NCI-H128 (cell line): ENCODE measurements at regions not wholly inside any gene's neighbourhood (a gene's known extent, or its start where the extent isn't known, plus 50 kb on each side); places are given as distances from the start of the nearest gene placed in this dataset.

ENCODE experiments used
- DNase-seq: peaks from one replicate; lab custom pipeline; 2025; ENCODE audit not compliant: unreplicated experiment; lab: John Stamatoyannopoulos, UW

DNA sequence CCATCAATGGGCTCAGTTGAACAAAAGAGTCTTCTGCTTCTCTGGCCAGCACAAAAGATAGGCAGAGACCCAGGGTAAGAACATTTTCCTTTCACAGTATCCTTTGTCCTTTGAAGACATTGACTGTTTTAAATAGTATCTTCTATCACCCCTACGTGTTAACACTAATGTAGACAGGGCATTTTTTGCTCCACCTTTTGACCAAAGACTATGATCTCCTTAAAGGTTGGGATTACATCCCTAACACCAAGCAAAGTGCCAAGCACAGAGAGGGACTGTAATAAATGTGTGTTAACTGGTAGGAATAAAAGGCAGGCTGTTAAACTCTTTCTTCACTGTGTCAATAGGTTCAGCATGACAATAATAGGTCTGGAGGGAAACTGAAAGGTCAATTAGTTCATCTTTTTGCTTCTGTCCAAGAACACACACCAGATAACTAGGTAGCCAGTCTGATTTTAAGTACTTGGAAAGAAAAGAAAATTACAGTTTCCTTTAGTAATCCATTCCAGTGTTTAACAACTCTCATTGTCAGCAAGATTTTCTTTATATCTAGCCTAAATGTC lies 63.6 kb upstream of the NOX3 start:
- DNase-seq: no peak

DNA sequence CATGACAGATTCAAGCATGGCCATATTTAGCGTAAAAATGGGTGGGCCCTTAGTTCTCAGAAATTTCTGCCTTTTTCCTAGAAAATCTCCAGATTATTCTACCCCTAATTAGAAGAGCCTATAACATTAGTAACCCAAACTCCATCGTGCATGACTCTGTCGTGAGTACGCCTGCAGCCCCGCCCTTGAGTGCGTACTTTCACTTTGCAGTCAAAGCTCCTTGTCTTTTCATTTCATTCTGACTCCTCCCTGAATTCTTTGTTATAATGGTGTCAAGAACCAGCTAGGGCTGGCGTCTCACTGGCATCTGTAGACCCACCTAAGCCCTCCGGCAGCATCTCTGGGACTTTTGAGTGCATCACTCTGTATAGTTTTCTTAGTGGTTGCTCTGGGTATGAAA lies 61.7 kb upstream of the NOX3 start:
- DNase-seq: no peak

DNA sequence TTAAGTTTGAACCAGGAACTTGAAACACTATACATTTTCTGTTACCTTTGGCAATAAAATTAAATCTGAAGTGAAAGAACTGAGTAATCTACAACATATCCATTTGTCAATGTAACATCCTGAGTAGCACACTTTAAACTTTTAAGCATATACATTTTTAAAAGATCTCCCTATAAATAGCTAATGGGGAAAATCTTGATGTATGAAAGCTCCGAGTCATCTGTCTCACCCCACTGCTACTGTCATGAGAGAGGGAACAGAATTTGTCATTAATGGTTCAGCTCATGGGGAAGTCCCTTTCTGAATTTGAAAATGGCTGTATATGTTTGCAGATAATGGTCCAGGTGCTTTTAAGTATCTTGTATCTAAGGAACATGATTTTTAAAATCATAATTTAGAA lies 55.2 kb upstream of the NOX3 start:
- no peak for DNase-seq

DNA sequence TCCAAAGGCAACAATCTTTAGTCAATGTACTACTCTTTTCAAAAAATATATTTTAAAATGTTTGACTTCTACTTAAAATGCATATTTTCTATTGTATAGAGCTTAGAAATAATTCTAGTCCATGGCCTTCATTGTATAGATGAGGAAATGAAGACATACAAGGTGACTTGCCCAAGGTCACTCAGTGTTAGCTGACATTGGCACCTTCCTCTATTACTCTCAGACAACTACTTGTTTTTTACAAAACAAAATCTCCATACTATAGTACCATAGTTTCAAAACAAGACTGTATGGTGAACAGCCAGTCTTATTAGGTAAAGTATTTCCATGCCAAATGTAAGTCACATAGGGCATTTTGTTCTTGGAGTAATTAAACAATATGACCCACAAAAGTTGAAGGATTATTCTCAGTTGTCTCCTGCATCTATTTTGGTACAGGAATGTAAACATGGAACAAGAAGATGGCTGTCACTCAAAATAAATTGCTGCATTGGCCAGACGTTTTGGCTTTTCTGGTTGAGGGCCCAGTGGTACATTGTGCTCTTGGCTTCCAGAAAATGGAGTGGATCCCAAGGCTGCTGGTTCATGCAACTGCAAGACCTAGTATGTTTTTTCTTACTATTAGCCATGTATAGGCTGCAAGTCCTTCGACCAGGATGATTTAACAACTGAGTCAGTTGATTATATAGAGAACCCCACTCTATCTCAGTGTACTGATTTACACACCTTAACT lies 54.3 kb upstream of the NOX3 start:
- DNase-seq: no peak

DNA sequence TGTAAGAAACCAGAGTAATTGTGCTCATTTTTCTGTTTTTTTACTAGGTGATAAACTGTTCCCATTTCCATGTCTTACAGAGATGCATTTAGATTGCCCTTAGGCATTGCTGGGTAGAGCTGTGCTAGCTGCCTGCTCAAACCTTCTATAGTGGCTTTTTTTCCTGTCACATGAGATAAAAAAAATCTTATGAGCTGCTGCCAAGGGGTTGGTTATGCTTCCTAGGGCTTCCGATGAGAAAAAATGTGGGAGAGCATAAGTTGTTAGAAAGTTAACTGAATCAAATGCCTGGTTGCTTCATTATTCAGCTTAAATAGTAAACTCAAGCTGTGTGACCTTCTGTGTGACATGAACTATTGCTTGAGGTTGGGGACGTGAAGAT lies 50.0 kb upstream of the NOX3 start:
- DNase-seq: no peak
